OCI-LY3 (cell line): ENCODE measurements at regions not wholly inside any gene's neighbourhood (a gene's known extent, or its start where the extent isn't known, plus 50 kb on each side); places are given as distances from the start of the nearest gene placed in this dataset.

Experiments
- H2AFZ ChIP-seq: fragments of 200-600, 300-600 bp; shearing (Covaris generic); 2 replicates; pipeline ENCODE4 v1.6.0; 2014; ENCODE audit warnings: antibody characterized with exemption, low read depth, low read length
- H3K27ac ChIP-seq: fragments of 200-600, 300-600 bp; sonication (generic); 2 replicates; pipeline ENCODE4 v1.5.1; 2014; ENCODE audit warnings: mild to moderate bottlenecking, low read length, moderate library complexity, mixed read lengths
- H3K27me3 ChIP-seq: fragments of 200-600, 300-600 bp; sonication (generic); 2 replicates; pipeline ENCODE4 v1.6.1; 2014; ENCODE audit warnings: low read depth, low read length, mixed read lengths
- H3K36me3 ChIP-seq: fragments of 200-600, 300-600 bp; sonication (generic); replicated peaks from 2 replicates; pipeline ENCODE3; 2014; ENCODE audit warnings: low read depth, low read length, mixed read lengths
- H3K4me1 ChIP-seq: fragments of 300-600, 200-600 bp; sonication (generic); 2 replicates; pipeline ENCODE4 v1.6.1; 2014; ENCODE audit warnings: low read length, mixed read lengths
- H3K4me2 ChIP-seq: fragments of 200-600, 300-600 bp; sonication (generic); 2 replicates; pipeline ENCODE4 v1.6.1; 2014; ENCODE audit warnings: low read length, mixed read lengths
- H3K4me3 ChIP-seq: fragments of 300-600, 200-600 bp; sonication (generic); 2 replicates; pipeline ENCODE4 v1.5.1; 2014; ENCODE audit warnings: antibody characterized with exemption, mild to moderate bottlenecking, low read length, moderate library complexity
- H3K79me2 ChIP-seq: fragments of 300-600, 200-600 bp; shearing (Covaris generic); 2 replicates; pipeline ENCODE4 v1.6.1; 2014; ENCODE audit warnings: mild to moderate bottlenecking, low read length, mixed read lengths
- H3K9ac ChIP-seq: fragments of 300-600, 200-600 bp; shearing (Covaris generic); 2 replicates; pipeline ENCODE4 v1.6.0; 2014; ENCODE audit warnings: mild to moderate bottlenecking, low read length, moderate library complexity
- H3K9me3 ChIP-seq: fragments of 200-600, 300-600 bp; shearing (Covaris generic); 2 replicates; pipeline ENCODE4 v1.6.1; 2014; ENCODE audit warnings: low read length, mixed read lengths; ENCODE audit not compliant: insufficient read depth
- H4K20me1 ChIP-seq: fragments of 200-600, 300-600 bp; sonication (generic); 2 replicates; pipeline ENCODE4 v1.6.1; 2016; ENCODE audit warnings: low read length, mixed read lengths; ENCODE audit not compliant: insufficient read depth
- CTCF ChIP-seq: fragments of 200-600, 300-600 bp; sonication (generic); IDR thresholded peaks from 2 replicates; pipeline ENCODE4 v1.5.1; 2014; ENCODE audit warnings: antibody characterized with exemption, low read length, low read depth
- EZH2phosphoT487 ChIP-seq: fragments of 200-600 bp; shearing (Covaris generic); IDR thresholded peaks from 2 replicates; pipeline ENCODE4 v1.6.1; 2018; ENCODE audit warnings: antibody characterized with exemption, mixed run types, low read depth

DNA sequence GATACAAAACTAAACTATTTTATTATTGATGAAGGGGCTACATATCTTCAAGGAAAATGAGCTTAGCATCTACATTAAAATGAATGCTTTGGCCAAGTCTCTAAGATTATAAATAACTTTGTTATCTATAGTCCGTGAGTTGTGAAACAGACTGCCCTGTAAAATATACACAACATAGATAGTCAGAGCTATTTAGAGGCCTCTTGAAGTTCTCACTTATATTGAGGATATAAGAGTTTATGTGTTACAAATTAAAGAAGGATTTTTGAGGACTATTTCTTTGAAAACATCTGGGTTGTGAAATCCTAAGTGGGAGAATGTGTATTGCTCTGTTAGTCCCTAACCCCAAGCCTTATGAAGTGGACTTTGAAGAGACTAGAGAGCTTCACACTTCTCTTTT lies 292.0 kb upstream of the CDH2 start:
- no peaks in the 10 kb centered on the region for H3K79me2 ChIP-seq
- no peaks in the 10 kb centered on the region for H4K20me1 ChIP-seq
- peaks cover 17% of the 10 kb centered on the region; the same call in 1 of the 2 replicates for H3K9me3 ChIP-seq
- H3K36me3 ChIP-seq: peaks cover 4% of the 10 kb centered on the region
- no peak for TF ChIP-seq CTCF
- TF ChIP-seq EZH2phosphoT487: no peak
- peaks cover 19% of the 10 kb centered on the region for H3K4me1 ChIP-seq
- H3K27me3 ChIP-seq: no peaks in the 10 kb centered on the region
- H3K4me2 ChIP-seq: no peak overlapping the region
- H2AFZ ChIP-seq: no peak overlapping the region
- no peak overlapping the region for H3K4me3 ChIP-seq
- H3K9ac ChIP-seq: no peak overlapping the region
- no peak overlapping the region for H3K27ac ChIP-seq

DNA sequence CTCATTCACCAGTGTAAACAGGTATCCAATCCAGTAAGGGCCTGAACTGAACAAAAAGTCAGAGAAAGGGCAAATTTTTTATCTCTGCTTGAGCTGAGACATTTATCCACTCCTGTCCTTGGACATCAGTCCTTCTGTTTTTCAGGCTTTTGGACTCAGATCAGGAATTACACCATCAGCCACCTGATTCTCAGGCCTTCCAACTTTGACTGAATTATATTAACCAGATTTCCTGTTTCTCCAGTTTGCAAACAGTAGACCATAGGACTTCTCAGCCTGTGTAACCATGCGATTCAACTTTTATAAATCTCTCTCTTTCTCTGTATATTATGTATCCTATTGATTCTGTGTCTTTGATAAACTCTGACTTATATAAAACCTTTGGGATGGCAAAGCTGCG lies 289.3 kb upstream of the CDH2 start:
- no peaks in the 10 kb centered on the region for H4K20me1 ChIP-seq
- H3K4me1 ChIP-seq: peaks cover 16% of the 10 kb centered on the region
- H3K27me3 ChIP-seq: no peaks in the 10 kb centered on the region
- no peak for TF ChIP-seq EZH2phosphoT487
- H3K79me2 ChIP-seq: no peaks in the 10 kb centered on the region
- H3K36me3 ChIP-seq: no peaks in the 10 kb centered on the region
- H3K9ac ChIP-seq: no peak overlapping the region
- H3K4me2 ChIP-seq: no peak overlapping the region
- H3K4me3 ChIP-seq: no peak overlapping the region
- H3K9me3 ChIP-seq: 0 out of 2 replicates have a peak, but pooled peaks cover 5% of the 10 kb centered on the region
- H3K27ac ChIP-seq: no peak overlapping the region
- H2AFZ ChIP-seq: no peak overlapping the region

DNA sequence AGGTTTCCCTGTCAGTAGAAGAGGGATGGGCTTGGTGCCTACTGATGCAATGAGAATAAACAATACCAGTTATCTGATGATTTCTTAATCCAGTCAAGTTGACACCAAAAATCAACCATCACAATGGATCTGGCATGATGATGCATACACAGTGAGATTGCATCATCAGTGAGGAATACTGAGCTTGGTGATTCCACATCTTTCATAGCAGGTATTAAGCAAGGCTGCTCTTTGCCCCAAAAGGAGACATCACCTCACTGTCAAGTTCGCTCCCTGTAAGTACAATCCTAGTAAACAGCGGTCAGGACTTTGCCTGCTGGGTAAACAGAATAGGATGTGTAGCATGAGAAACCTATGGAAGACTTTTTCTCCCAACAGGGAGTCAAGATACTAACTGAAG lies 282.7 kb upstream of the CDH2 start:
- no peaks in the 10 kb centered on the region for H3K79me2 ChIP-seq
- H4K20me1 ChIP-seq: no peaks in the 10 kb centered on the region
- no peak overlapping the region for H3K9ac ChIP-seq
- H3K4me1 ChIP-seq: no peaks in the 10 kb centered on the region
- H3K27me3 ChIP-seq: no peaks in the 10 kb centered on the region
- no peak overlapping the region for H3K4me2 ChIP-seq
- H3K36me3 ChIP-seq: no peaks in the 10 kb centered on the region
- H3K4me3 ChIP-seq: no peak overlapping the region
- no peak overlapping the region for H3K27ac ChIP-seq
- TF ChIP-seq EZH2phosphoT487: no peak
- no peak for TF ChIP-seq CTCF
- H3K9me3 ChIP-seq: no peaks in the 10 kb centered on the region
- H2AFZ ChIP-seq: no peak overlapping the region

GRCh38 chr18:28458751-28459150 lies 281.8 kb upstream of the CDH2 start:
- no peaks in the 10 kb centered on the region for H3K9me3 ChIP-seq
- no peak for TF ChIP-seq CTCF
- TF ChIP-seq EZH2phosphoT487: no peak
- H2AFZ ChIP-seq: no peak overlapping the region

GRCh38 chr18:28457784-28458183 lies 280.9 kb upstream of the CDH2 start:
- no peaks in the 10 kb centered on the region for H3K36me3 ChIP-seq

More at GRCh38 chr18:28458751-28459150, 281.8 kb upstream of the CDH2 start:
- Histone ChIP-seq H3K4me3 (no peak overlapping the region), H3K27ac (no peak overlapping the region), H4K20me1 (no peaks in the 10 kb centered on the region), H3K36me3 (no peaks in the 10 kb centered on the region), H3K79me2 (no peaks in the 10 kb centered on the region), H3K27me3 (no peaks in the 10 kb centered on the region), H3K4me1 (no peaks in the 10 kb centered on the region), H3K9ac (no peak overlapping the region), H3K4me2 (no peak overlapping the region)

More at GRCh38 chr18:28457784-28458183, 280.9 kb upstream of the CDH2 start:
- TF ChIP-seq EZH2phosphoT487 (no peak), CTCF (no peak)
- Histone ChIP-seq H3K4me2 (no peak overlapping the region), H3K79me2 (no peaks in the 10 kb centered on the region), H3K4me1 (no peaks in the 10 kb centered on the region), H3K27ac (no peak overlapping the region), H2AFZ (no peak overlapping the region), H4K20me1 (no peaks in the 10 kb centered on the region), H3K9ac (no peak overlapping the region), H3K4me3 (no peak overlapping the region), H3K27me3 (no peaks in the 10 kb centered on the region), H3K9me3 (no peaks in the 10 kb centered on the region)
